Loucy (cell line): ENCODE measurements at regions not wholly inside any gene's neighbourhood (a gene's known extent, or its start where the extent isn't known, plus 50 kb on each side); places are given as distances from the start of the nearest gene placed in this dataset.

Source experiments
- H2AFZ ChIP-seq: fragments of 200-600 bp; sonication (generic); 2 replicates; pipeline ENCODE4 v1.6.0; 2016; ENCODE audit warnings: antibody characterized with exemption, mild to moderate bottlenecking, low read length, moderate library complexity
- H3F3A ChIP-seq: fragments of 200-600 bp; 2 replicates; pipeline ENCODE4 v1.6.0; 2016; ENCODE audit warnings: antibody characterized with exemption, low read depth, mild to moderate bottlenecking
- H3K27me3 ChIP-seq: fragments of 200-600 bp; sonication (generic); 2 replicates; pipeline ENCODE4 v1.6.1; 2014; ENCODE audit warnings: low read length, mild to moderate bottlenecking; ENCODE audit not compliant: insufficient read depth, poor library complexity, severe bottlenecking
- H3K36me3 ChIP-seq: fragments of 200-600 bp; sonication (generic); 2 replicates; pipeline ENCODE4 v1.6.1; 2016; ENCODE audit warnings: low read length; ENCODE audit not compliant: insufficient read depth
- H3K4me1 ChIP-seq: fragments of 200-600 bp; sonication (generic); 2 replicates; pipeline ENCODE4 v1.5.1; 2014; ENCODE audit warnings: low read length, mild to moderate bottlenecking; ENCODE audit not compliant: insufficient read depth, poor library complexity, severe bottlenecking
- H3K4me2 ChIP-seq: fragments of 200-600 bp; sonication (generic); 2 replicates; pipeline ENCODE4 v1.6.0; 2014; ENCODE audit warnings: antibody characterized with exemption, low read length, low read depth, mild to moderate bottlenecking; ENCODE audit not compliant: poor library complexity, severe bottlenecking
- H3K4me3 ChIP-seq: fragments of 200-600 bp; sonication (generic); 2 replicates; pipeline ENCODE4 v1.5.1; 2014; ENCODE audit warnings: low read length, mild to moderate bottlenecking, mixed read lengths; ENCODE audit not compliant: poor library complexity, severe bottlenecking
- H3K79me2 ChIP-seq: fragments of 200-600 bp; sonication (generic); 2 replicates; pipeline ENCODE4 v1.6.1; 2014; ENCODE audit warnings: low read length; ENCODE audit not compliant: insufficient read depth
- H3K9ac ChIP-seq: fragments of 200-600 bp; sonication (generic); 2 replicates; pipeline ENCODE4 v1.6.0; 2014; ENCODE audit warnings: mild to moderate bottlenecking, low read depth, low read length, moderate library complexity; ENCODE audit not compliant: poor library complexity, severe bottlenecking
- H3K9me2 ChIP-seq: fragments of 200-600 bp; sonication (generic); replicated peaks from 2 replicates; pipeline ENCODE4 v1.6.1; 2016; ENCODE audit warnings: low read depth, low read length, mixed read lengths
- H3K9me3 ChIP-seq: fragments of 200-600 bp; sonication (generic); 2 replicates; pipeline ENCODE4 v1.6.1; 2014; ENCODE audit warnings: mild to moderate bottlenecking, antibody characterized with exemption, low read length, low read depth; ENCODE audit not compliant: insufficient read depth
- H4K20me1 ChIP-seq: fragments of 200-600 bp; sonication (generic); 2 replicates; pipeline ENCODE4 v1.6.0; 2014; ENCODE audit warnings: antibody characterized with exemption, low read length, mild to moderate bottlenecking; ENCODE audit not compliant: insufficient read depth, poor library complexity, severe bottlenecking
- EZH2phosphoT487 ChIP-seq: fragments of 200-600 bp; IDR thresholded peaks from 2 replicates; pipeline ENCODE4 v1.6.1; 2018; ENCODE audit warnings: antibody characterized with exemption, mild to moderate bottlenecking, moderate library complexity, borderline replicate concordance
- TF ChIP-seq, protein P1 (sequence below): fragments of 200-600 bp; sonication (generic); conservative IDR thresholded peaks from 2 replicates; pipeline ENCODE4 v1.5.1; 2014; ENCODE audit warnings: mild to moderate bottlenecking, antibody characterized with exemption, low read length

DNA sequence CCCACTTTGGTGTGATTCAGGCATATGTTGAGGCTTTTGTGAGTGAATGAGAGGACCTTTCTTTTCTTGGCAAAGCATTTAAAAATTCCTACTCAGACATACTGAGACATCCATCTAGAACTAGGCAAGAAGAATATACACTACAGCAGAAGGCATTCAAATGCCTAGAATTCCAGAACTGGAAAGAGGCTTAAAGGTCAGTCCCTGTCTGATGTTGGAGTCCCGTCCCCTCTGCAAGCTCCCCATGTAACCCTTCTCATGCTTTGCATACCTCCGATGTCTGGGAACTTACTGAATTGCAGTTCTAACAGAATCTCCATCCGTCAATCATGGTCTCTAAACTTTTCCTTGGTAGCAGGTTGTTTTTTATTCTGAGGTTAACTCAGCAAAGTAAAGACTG is 152.9 kb downstream of the ATP6V1G3 start:
- TF ChIP-seq, protein P1, sequence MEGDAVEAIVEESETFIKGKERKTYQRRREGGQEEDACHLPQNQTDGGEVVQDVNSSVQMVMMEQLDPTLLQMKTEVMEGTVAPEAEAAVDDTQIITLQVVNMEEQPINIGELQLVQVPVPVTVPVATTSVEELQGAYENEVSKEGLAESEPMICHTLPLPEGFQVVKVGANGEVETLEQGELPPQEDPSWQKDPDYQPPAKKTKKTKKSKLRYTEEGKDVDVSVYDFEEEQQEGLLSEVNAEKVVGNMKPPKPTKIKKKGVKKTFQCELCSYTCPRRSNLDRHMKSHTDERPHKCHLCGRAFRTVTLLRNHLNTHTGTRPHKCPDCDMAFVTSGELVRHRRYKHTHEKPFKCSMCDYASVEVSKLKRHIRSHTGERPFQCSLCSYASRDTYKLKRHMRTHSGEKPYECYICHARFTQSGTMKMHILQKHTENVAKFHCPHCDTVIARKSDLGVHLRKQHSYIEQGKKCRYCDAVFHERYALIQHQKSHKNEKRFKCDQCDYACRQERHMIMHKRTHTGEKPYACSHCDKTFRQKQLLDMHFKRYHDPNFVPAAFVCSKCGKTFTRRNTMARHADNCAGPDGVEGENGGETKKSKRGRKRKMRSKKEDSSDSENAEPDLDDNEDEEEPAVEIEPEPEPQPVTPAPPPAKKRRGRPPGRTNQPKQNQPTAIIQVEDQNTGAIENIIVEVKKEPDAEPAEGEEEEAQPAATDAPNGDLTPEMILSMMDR = no peak
- TF ChIP-seq EZH2phosphoT487 = no peak
- H4K20me1 ChIP-seq = no peaks in the 10 kb centered on the region
- no peak overlapping the region for H2AFZ ChIP-seq

DNA sequence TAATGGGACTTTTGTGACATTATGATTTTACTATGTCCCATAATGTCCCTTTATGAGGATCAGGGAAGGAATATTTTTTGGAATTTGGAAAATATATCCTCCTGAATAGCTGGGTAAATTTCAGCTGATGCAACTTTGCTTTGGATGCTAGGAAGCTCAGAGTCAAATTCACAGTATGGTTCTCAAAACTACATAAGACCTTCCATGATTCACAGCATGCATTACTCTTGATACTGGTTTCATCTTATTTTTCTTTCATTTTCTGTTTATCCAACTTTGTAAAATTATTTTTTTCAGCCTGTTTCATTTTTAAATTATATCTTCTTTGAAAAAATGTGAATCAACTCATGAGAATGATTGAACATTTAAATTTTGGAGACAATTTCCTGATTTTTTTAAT is 160.2 kb downstream of the ATP6V1G3 start:
- H3K4me3 ChIP-seq = no peak overlapping the region
- no peak for TF ChIP-seq EZH2phosphoT487
- TF ChIP-seq, protein P1 = no peak
- H3K36me3 ChIP-seq = no peaks in the 10 kb centered on the region
- H3K4me1 ChIP-seq = peaks cover 12% of the 10 kb centered on the region
- H3K9ac ChIP-seq = no peak overlapping the region
- no peaks in the 10 kb centered on the region for H3F3A ChIP-seq
- H3K9me2 ChIP-seq = no peaks in the 10 kb centered on the region
- H3K4me2 ChIP-seq = peak overlapping the region; percentile 29
- H3K79me2 ChIP-seq = no peaks in the 10 kb centered on the region
- H2AFZ ChIP-seq = no peak overlapping the region; the same call in 1 of the 2 replicates
- peaks cover 4% of the 10 kb centered on the region; the same call in 1 of the 2 replicates for H3K9me3 ChIP-seq
- no peaks in the 10 kb centered on the region for H3K27me3 ChIP-seq
- H4K20me1 ChIP-seq = no peaks in the 10 kb centered on the region

More for the DNA sequence above, 152.9 kb downstream of the ATP6V1G3 start:
- Histone ChIP-seq H3K79me2 (no peaks in the 10 kb centered on the region), H3K9me3 (no peaks in the 10 kb centered on the region), H3K27me3 (no peaks in the 10 kb centered on the region), H3K4me3 (no peak overlapping the region), H3K4me2 (no peak overlapping the region), H3F3A (no peaks in the 10 kb centered on the region), H3K9ac (no peak overlapping the region), H3K9me2 (no peaks in the 10 kb centered on the region), H3K36me3 (no peaks in the 10 kb centered on the region), H3K4me1 (peaks cover 5% of the 10 kb centered on the region)

DNA sequence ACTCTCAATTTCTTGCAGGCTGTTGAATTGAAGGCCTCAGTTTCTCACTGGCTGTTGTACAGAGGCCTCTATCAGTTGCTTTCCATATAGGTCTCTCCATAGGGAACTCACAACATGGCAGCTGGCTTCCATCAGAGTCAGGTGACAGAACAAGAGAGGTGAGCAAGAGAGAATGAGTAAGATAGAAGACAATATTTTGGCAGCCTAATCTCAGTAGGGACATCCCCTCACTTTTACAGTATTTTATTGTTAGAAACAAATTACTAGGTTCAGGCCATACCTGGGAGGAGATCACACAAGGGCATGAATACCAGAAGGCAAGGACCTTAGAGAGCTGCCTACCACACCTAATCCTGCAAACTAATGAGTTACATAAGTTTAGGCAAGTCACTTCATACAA is 162.8 kb downstream of the ATP6V1G3 start:
- H3K79me2 ChIP-seq = no peaks in the 10 kb centered on the region
- H3K4me2 ChIP-seq = no peak overlapping the region
- H3K4me1 ChIP-seq = peaks cover 12% of the 10 kb centered on the region
- H3K36me3 ChIP-seq = no peaks in the 10 kb centered on the region
- no peaks in the 10 kb centered on the region for H3F3A ChIP-seq
- no peaks in the 10 kb centered on the region for H3K9me2 ChIP-seq
- peaks cover 4% of the 10 kb centered on the region; the same call in 1 of the 2 replicates for H3K9me3 ChIP-seq
- TF ChIP-seq, protein P1 = no peak
- TF ChIP-seq EZH2phosphoT487 = no peak
- no peak overlapping the region for H3K4me3 ChIP-seq
- no peak overlapping the region for H3K9ac ChIP-seq
- H4K20me1 ChIP-seq = no peaks in the 10 kb centered on the region
- H3K27me3 ChIP-seq = no peaks in the 10 kb centered on the region
- H2AFZ ChIP-seq = no peak overlapping the region
